ENCODE measurements at regions not wholly inside any gene's neighbourhood (a gene's known extent, or its start where the extent isn't known, plus 50 kb on each side); places are given as distances from the start of the nearest gene placed in this dataset.

DNA sequence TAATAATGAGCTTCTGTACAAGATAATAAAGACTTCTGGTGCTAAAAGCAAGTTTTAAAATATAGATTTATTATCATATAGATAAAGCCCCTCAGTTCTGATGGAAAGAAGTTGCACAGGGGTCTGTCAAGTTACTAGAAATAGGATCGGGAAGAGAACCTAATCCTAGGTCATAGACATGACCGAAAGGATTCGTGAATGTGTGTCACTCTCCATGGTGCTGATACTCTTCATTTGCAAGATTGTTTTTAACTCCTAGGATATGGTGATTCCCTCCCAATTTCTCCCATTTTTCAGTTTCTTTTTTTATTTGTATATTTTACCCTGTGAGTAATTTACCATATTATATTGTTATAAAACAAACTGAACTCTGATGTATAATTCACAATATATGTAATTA, 58.9 kb upstream of the CTNNA2 start:
- no peak for DNase-seq

GRCh38 chr2:79452651-79453050, 60.2 kb upstream of the CTNNA2 start:
- no peak for DNase-seq

- no peak for DNase-seq
Measured at GRCh38 chr2:79447463-79447862, 65.4 kb upstream of the CTNNA2 start.

- no peak for DNase-seq
Measured at GRCh38 chr2:79446313-79446712, 66.5 kb upstream of the CTNNA2 start.

GRCh38 chr2:79437433-79438267, 75.2 kb upstream of the CTNNA2 start:
- DNase-seq = peak; percentile 11 to 48

DNA sequence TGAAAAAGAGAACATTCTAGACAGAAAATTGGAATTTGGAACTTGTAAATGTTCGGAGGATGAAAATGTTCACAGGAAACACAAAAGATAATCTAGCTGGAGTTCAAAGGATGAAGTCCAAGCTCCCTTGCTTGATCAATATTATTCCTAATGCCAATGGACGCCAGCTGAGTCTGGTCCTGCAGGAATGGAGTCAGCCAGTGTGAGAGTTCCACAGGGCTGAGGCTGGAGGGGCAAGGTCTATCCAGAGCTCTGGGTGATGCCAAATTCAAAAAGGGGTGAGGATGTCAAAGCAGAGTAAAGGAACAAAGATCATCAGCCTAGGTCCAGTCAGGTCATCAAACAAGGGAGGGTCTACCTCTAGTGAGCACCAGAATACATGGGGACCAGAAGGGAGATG, 78.5 kb upstream of the CTNNA2 start:
- no peak for DNase-seq

DNA sequence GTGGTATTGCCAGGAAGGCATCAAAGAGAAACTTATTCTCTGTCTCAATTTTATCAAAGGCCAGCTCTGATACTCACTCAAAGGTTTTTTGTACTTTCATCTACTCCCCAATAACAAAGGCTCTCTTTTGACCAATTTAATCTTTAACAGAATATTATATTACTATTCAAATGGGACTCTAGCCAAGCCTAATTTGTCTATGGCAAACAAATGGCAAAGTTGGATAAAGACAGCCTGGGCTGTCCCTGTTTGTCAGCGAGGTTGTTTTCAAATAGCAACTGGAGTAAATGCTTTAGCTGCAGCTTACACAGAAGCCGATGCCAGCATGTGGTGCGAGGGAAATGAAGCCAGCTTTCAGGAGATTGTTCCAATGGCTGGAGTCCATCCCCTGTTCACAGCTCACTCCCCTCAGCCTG, 80.1 kb upstream of the CTNNA2 start:
- peak; percentile 43 to 79 for DNase-seq

GRCh38 chr2:79428745-79429144, 84.1 kb upstream of the CTNNA2 start:
- DNase-seq = no peak

DNA sequence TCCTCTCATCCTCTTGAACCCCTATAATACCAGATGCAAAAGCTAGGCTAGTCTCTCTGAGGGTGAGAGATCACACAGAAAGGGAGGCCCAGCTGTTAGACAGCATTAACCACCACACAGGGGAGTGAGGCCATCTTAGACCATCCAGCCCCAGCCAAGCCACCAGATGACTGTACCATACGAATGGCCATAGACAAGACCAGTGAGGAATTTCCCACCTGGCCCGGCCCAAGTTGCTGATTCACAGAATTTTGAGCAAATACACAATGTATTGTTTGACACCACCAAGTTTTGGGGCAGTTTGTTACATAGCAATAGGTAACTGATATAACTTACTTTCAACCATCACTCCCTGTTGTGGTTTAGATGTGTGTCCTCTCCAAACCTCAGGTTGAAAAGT, 98.2 kb upstream of the CTNNA2 start:
- no peak for DNase-seq

GRCh38 chr2:79394485-79394859, 118.4 kb upstream of the CTNNA2 start:
- DNase-seq = no peak

- peak; percentile 77 to 78 for DNase-seq
Measured at GRCh38 chr2:79393806-79394484, 118.9 kb upstream of the CTNNA2 start.

DNA sequence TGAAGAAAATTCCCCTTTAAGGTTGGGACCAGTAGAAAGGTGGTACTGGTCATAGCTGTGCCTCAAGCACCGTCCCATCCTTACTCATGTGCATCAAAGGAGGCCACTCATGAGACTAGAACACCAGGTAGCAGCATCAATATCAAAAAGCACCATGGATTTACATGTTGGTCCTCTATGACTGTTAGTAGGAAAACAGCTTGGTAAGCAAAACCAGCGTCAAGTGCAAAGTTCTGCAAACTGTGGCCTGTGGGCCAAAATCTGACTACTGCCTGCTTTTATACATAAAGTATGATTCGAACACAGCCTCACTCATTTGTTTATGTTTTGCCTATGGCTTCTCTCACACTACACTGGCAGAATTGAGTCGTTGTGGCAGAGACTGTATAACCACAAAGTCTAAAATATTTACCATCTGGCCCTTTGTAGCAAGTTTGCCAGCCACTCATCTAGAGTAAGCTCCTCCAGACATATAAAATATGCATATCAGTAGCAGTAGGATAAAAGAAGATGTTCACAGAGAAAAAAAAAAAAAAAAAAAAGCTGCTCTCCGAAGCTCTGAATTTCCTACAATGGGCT, 119.7 kb upstream of the CTNNA2 start:
- DNase-seq = peak; percentile 82 to 92

- no peak for DNase-seq
Measured at GRCh38 chr2:79389481-79389880, 123.4 kb upstream of the CTNNA2 start.

GRCh38 chr2:79388024-79388423, 124.8 kb upstream of the CTNNA2 start:
- no peak for DNase-seq

GRCh38 chr2:79387431-79387830, 125.4 kb upstream of the CTNNA2 start:
- no peak for DNase-seq

GRCh38 chr2:79383681-79384080, 129.2 kb upstream of the CTNNA2 start:
- no peak for DNase-seq

- DNase-seq = no peak
Measured at GRCh38 chr2:79375817-79376216, 137.0 kb upstream of the CTNNA2 start.

DNA sequence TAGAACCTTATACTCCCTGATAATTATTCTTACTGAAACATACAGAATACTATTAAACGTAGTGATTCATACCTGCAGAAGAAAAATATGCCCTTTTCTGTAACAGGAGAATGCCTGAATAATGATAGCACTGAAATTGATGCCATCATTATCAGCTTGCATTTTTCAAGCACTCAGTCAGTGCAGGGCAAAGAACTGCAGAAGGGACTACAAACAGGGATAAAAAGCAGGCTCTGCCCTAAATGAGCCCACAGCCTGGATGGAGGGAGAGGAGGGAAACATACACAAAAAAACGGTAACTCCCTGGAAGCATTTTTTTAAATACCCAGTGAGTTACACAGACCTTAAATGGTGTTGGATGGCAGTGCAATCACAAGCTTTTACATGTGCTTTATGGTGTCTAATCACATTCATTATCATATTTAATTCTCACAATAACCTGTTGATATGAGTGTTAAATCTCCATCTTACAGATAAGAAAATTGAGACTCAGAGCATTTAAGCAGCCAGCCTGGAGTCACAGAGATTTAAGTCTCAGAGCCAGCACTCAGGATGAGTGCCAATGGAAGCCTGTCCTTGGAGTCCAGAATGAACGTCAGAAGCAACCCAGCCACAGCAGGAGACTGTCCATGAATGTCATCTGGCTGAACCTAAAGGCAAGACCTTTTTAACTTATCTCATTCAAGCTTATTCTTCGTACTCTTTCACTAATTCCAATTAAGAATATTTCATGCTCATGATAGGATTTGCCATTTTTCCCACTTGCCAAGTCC, 139.3 kb upstream of the CTNNA2 start:
- DNase-seq = no peak

DNA sequence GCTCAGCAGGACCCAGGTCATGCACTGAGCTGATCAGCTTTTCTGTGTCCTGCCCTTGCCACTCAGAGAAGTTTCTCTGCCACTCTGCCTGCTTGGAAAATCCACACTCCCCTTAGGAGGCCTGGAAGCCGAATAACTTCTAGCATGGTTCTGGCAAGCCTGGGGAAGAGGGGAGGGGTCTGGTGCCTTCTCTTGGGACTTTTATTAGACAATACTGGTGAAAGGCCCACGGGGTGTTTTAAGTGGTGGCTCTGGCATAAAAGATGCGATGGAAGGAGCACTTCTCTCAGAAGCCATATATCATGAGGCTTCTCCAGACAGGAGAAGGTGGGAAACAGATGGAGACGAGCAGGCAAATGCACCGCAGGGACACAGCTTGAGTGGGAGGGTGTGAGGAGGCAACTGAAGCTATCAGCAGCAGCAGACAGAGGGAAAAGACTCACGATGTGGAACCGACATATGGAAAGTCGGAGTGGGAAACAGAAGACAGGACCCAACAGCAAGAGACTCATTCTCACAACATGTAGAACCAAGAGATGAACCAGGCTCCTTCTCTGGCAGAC, 141.8 kb upstream of the CTNNA2 start:
- DNase-seq = no peak

DNA sequence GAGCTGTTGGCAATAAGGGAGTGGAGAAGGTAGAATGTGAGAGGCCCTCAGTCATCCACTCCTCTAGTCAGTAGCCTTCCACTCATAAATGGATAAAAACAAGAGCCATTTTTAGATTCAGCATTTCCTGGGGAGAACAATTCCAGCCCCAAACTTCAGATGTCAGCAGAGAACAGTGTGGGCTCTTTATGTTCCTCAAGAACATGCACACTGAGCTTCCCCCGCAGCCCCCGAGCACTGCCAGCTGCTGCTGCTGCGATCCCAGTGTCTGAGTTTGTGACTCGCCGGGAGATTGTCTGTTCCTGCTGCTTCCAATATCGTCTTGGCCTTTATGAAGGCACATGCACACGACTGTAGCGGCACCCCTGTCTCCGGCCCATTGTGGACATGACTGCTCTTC, 143.7 kb upstream of the CTNNA2 start:
- no peak for DNase-seq

DNA sequence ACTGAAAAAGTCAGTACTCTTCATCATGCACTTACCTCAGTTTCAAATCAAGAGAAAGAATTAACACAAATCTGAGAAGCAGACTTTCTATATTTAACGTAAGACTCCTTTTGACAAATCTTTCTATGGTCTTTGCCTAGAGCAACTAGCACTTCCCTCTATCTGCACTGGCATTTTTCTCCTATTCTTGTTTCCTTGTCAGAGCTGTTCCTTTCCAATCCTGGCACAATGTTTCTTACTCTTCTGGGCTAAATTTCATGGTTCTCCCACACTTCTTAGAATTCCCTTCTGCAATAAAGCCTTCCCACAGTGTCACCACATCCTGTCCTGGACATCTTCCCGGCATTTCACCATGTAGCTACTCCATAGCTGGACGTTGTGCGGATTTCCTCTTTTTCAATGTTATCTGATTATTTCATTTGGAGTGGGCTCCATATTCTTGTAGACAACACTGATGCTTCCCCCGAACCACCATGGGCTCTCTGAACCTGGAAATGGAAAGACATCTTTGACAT, 144.7 kb upstream of the CTNNA2 start:
- no peak for DNase-seq

GRCh38 chr2:79359419-79359818, 153.4 kb upstream of the CTNNA2 start:
- DNase-seq = no peak

GRCh38 chr2:79355569-79355968, 157.3 kb upstream of the CTNNA2 start:
- DNase-seq = no peak

All from NCI-H526 (cell line).